ENCODE measurements at regions not wholly inside any gene's neighbourhood (a gene's known extent, or its start where the extent isn't known, plus 50 kb on each side); places are given as distances from the start of the nearest gene placed in this dataset.

- Histone ChIP-seq H3K27ac (ENCODE audit: low read depth, low read length, poor library complexity, severe bottlenecking) (no peak overlapping the region), H3K36me3 (ENCODE audit: insufficient read depth, low read length) (no peaks in the 10 kb centered on the region), H3K9me3 (ENCODE audit: low read length) (no peaks in the 10 kb centered on the region), H3K4me3 (ENCODE audit: low read depth, low read length, poor library complexity, severe bottlenecking) (no peak overlapping the region), H3K4me2 (ENCODE audit: low read length) (no peak overlapping the region), H4K20me1 (ENCODE audit: insufficient read depth, low read length) (no peaks in the 10 kb centered on the region), H2AFZ (ENCODE audit: low read length) (no peak overlapping the region), H3K4me1 (ENCODE audit: insufficient read depth, low read length, poor library complexity, severe bottlenecking) (no peaks in the 10 kb centered on the region), H3K9me2 (ENCODE audit: insufficient read depth, low read length) (no peaks in the 10 kb centered on the region), H3K79me2 (ENCODE audit: insufficient read depth, low read depth, low read length) (no peaks in the 10 kb centered on the region)
- ChIA-PET CTCF (ENCODE audit: unreplicated experiment) (no interaction called here), POLR2A (no interaction called here)
- intact Hi-C loops (cut with micrococcal nuclease; ENCODE audit: unreplicated experiment), result no loop called here
- no peak for DNase-seq (ENCODE audit: low spot score)
- TF ChIP-seq EZH2phosphoT487 (IDR thresholded peaks at IDR 0.05; ENCODE audit: borderline replicate concordance, low read depth, low read length) (no peak), CTCF (conservative IDR thresholded peaks at IDR 0.05; ENCODE audit: low read length) (no peak)
- BruUV-seq (replicated peaks), result no TSS peak
Observed at GRCh38 chr14:71244341-71244740, 337.1 kb downstream of the PCNX1 start.

GRCh38 chr14:71245659-71246361 lies 338.6 kb downstream of the PCNX1 start:
- H3K27ac ChIP-seq (ENCODE audit: low read depth, low read length, poor library complexity, severe bottlenecking), result no peak overlapping the region
- H3K4me2 ChIP-seq (ENCODE audit: low read length), result no peak overlapping the region
- H4K20me1 ChIP-seq (ENCODE audit: insufficient read depth, low read length), result no peaks in the 10 kb centered on the region
- H3K9me3 ChIP-seq (ENCODE audit: low read length), result no peaks in the 10 kb centered on the region
- H3K36me3 ChIP-seq (ENCODE audit: insufficient read depth, low read length), result no peaks in the 10 kb centered on the region
- BruUV-seq (replicated peaks), result no TSS peak
- CTCF ChIA-PET (ENCODE audit: unreplicated experiment), result no interaction called here
- no peak for DNase-seq (ENCODE audit: low spot score)
- POLR2A ChIA-PET, result no interaction called here
- H3K9me2 ChIP-seq (ENCODE audit: insufficient read depth, low read length), result no peaks in the 10 kb centered on the region
- H3K79me2 ChIP-seq (ENCODE audit: insufficient read depth, low read depth, low read length), result no peaks in the 10 kb centered on the region
- no peak overlapping the region for H3K4me3 ChIP-seq (ENCODE audit: low read depth, low read length, poor library complexity, severe bottlenecking)
- intact Hi-C loops (cut with micrococcal nuclease; ENCODE audit: unreplicated experiment), result no loop called here
- H2AFZ ChIP-seq (ENCODE audit: low read length), result no peak overlapping the region
- H3K4me1 ChIP-seq (ENCODE audit: insufficient read depth, low read length, poor library complexity, severe bottlenecking), result no peaks in the 10 kb centered on the region
- no peak for TF ChIP-seq EZH2phosphoT487 (IDR thresholded peaks at IDR 0.05; ENCODE audit: borderline replicate concordance, low read depth, low read length)

- Histone ChIP-seq H3K4me1 (ENCODE audit: insufficient read depth, low read length, poor library complexity, severe bottlenecking) (no peaks in the 10 kb centered on the region), H3K9me2 (ENCODE audit: insufficient read depth, low read length) (no peaks in the 10 kb centered on the region), H2AFZ (ENCODE audit: low read length) (no peak overlapping the region), H3K4me3 (ENCODE audit: low read depth, low read length, poor library complexity, severe bottlenecking) (no peak overlapping the region), H3K4me2 (ENCODE audit: low read length) (no peak overlapping the region), H3K27ac (ENCODE audit: low read depth, low read length, poor library complexity, severe bottlenecking) (no peak overlapping the region), H4K20me1 (ENCODE audit: insufficient read depth, low read length) (no peaks in the 10 kb centered on the region), H3K79me2 (ENCODE audit: insufficient read depth, low read depth, low read length) (no peaks in the 10 kb centered on the region), H3K9me3 (ENCODE audit: low read length) (no peaks in the 10 kb centered on the region), H3K36me3 (ENCODE audit: insufficient read depth, low read length) (no peaks in the 10 kb centered on the region)
- ChIA-PET CTCF (ENCODE audit: unreplicated experiment) (no interaction called here), POLR2A (no interaction called here)
- intact Hi-C loops (cut with micrococcal nuclease; ENCODE audit: unreplicated experiment), result no loop called here
- no TSS peak for BruUV-seq (replicated peaks)
- DNase-seq (ENCODE audit: low spot score), result no peak
- TF ChIP-seq EZH2phosphoT487 (IDR thresholded peaks at IDR 0.05; ENCODE audit: borderline replicate concordance, low read depth, low read length) (no peak), CTCF (conservative IDR thresholded peaks at IDR 0.05; ENCODE audit: low read length) (no peak)
Observed at GRCh38 chr14:71246539-71246938, 339.3 kb downstream of the PCNX1 start.
